Upper lobe of left lung (tissue), 6 donors: ENCODE measurements at regions not wholly inside any gene's neighbourhood (a gene's known extent, or its start where the extent isn't known, plus 50 kb on each side); places are given as distances from the start of the nearest gene placed in this dataset.
"Not testable (repeated sequence)": the region's sequence is repeated elsewhere in the genome, so short reads cannot be mapped to it uniquely, and the experiment has no call there.

Source experiments
- ATAC-seq, 2 donors: fragments of 200-7000 bp; cut with Tn5 transposase; one replicate each; pipeline ENCODE4 v1.9.1; 2022; ENCODE audit warnings: mild to moderate bottlenecking in 2 of 2, moderate library complexity in 2 of 2; ENCODE audit not compliant: low FRiP score in 2 of 2
- DNase-seq, 2 donors: peaks; one replicate each; pipeline ENCODE4 v3.0.0-alpha.2; 2019 to 2020
- H3K27ac ChIP-seq, 4 donors: fragments of 200-600 bp; sonication (generic); one replicate each; pipeline ENCODE4 v1.5.1; 2016 to 2019
- H3K27me3 ChIP-seq, 4 donors: fragments of 200-600 bp; sonication (generic); one replicate each; pipeline ENCODE4 v1.5.1; 2017 to 2019
- H3K36me3 ChIP-seq, 4 donors: fragments of 200-600 bp; sonication (generic); one replicate each; pipeline ENCODE4 v1.5.1; 2016 to 2019
- H3K4me1 ChIP-seq, 4 donors: fragments of 200-600 bp; sonication (generic); one replicate each; pipeline ENCODE4 v1.5.1; 2018 to 2019
- H3K4me3 ChIP-seq, 4 donors: fragments of 200-600 bp; sonication (generic); one replicate each; pipeline ENCODE4 v1.5.1; 2017 to 2019; ENCODE audit warnings: mild to moderate bottlenecking in 2 of 4, moderate library complexity in 1 of 4
- H3K9me3 ChIP-seq, 4 donors: fragments of 200-600 bp; sonication (generic); one replicate each; pipeline ENCODE4 v1.5.1; 2018 to 2019
- CTCF ChIP-seq, 6 experiments: fragments of 450-650 bp in 4 of 6; fragments of 200-600 bp in 2 of 6; sonication (generic) in 2 of 6; IDR thresholded peaks; one replicate each; pipeline ENCODE4 v1.5.1; 2016 to 2019; ENCODE audit warnings: antibody characterized with exemption in 6 of 6
- EP300 ChIP-seq, 4 donors: sonication (generic); formaldehyde crosslinking; IDR thresholded peaks; one replicate each; pipeline ENCODE4 v1.5.1; 2017; ENCODE audit warnings: antibody characterized with exemption in 4 of 4, control low read depth in 2 of 4
- POLR2A ChIP-seq, 4 donors: fragments of 450-650 bp; IDR thresholded peaks; one replicate each; pipeline ENCODE4 v1.5.1; 2016 to 2017; ENCODE audit warnings: antibody characterized with exemption in 4 of 4, mild to moderate bottlenecking in 2 of 4
- POLR2AphosphoS5 ChIP-seq, 2 donors: sonication (generic); formaldehyde crosslinking; IDR thresholded peaks; one replicate each; pipeline ENCODE4 v1.5.1; 2017; ENCODE audit warnings: antibody characterized with exemption in 2 of 2
- WGBS, 2 donors: methylation state at CpG; one replicate each; pipeline ENCODE4 v1.1.5; 2017 to 2018; 5-methylcytosine and 5-hydroxymethylcytosine counted together
- donor health status: DM: no; HTN: no; CAD: no; lungs with moderate emphysema.
- donor health status: DM: no; HTN: yes; CAD: no; lungs with severe emphysema.

GRCh38 chr5:159581502-159582249 is 251.4 kb upstream of the IL12B start:
- DNase-seq (no peak), ATAC-seq (peak; percentile 18 to 48)
- no peaks in the 10 kb centered on the region for H3K36me3 ChIP-seq
- no peak overlapping the region for H3K4me3 ChIP-seq
- no peak overlapping the region for H3K27ac ChIP-seq
- H3K9me3 ChIP-seq: no peaks in the 10 kb centered on the region
- WGBS, 2 donors: 54 to 69% methylated on average over 7 of the region's 7 CpGs
- no peaks in the 10 kb centered on the region for H3K4me1 ChIP-seq
- no peak for TF ChIP-seq CTCF (IDR thresholded peaks at IDR 0.05)
- no peak for TF ChIP-seq EP300 (IDR thresholded peaks at IDR 0.05)
- TF ChIP-seq POLR2AphosphoS5 (IDR thresholded peaks at IDR 0.05): peak in 1 of 2 donors; percentile 30
- TF ChIP-seq POLR2A (IDR thresholded peaks at IDR 0.05): no peak
- no peaks in the 10 kb centered on the region for H3K27me3 ChIP-seq

DNA sequence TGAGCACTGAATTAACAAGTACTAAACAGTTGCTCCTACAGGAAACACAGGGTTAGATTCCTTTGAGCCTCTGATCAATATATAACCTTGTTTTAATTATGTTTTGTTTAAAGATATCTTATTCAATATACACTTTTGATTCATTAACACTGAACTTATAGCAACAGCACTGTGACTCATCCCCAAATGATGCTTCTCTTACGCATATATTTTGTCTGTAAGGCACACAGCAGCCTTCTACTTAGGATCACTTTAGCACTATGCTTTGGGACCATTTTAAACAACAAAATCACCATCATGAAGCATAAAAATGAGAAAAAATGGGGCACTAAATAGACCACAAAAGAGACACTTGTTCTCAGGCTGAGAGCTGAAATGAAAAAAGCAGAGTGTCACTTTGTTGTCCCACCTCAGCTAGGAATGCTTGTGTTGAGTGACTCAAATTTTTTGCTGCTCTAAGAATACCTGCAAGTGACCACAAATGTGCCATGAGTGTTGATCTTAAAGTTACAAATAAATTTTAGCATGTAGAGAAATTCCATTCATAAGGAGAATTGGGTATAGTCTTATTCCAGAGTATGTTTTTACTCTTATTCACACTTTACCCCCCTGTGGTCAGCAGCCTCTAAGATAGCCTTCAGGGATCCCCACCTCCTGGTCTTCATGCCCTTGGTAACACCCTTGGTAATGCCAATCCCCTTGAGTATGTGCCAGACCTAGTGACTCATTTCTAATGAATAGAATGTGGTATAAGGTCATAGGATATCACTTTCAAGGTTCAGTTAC is 252.7 kb upstream of the IL12B start:
- WGBS, 2 donors: 85 to 94% methylated on average over 1 of the region's 1 CpG
- no peaks in the 10 kb centered on the region for H3K27me3 ChIP-seq
- TF ChIP-seq CTCF (IDR thresholded peaks at IDR 0.05) (no peak), POLR2A (IDR thresholded peaks at IDR 0.05) (no peak), POLR2AphosphoS5 (IDR thresholded peaks at IDR 0.05) (no peak), EP300 (IDR thresholded peaks at IDR 0.05) (no peak)
- no peak overlapping the region for H3K4me3 ChIP-seq
- DNase-seq (no peak), ATAC-seq (peak in 1 of 2 donors; percentile 66)
- H3K4me1 ChIP-seq: no peaks in the 10 kb centered on the region
- peak overlapping the region in 1 of 4 donors; percentile 25 for H3K27ac ChIP-seq
- no peaks in the 10 kb centered on the region for H3K36me3 ChIP-seq
- no peaks in the 10 kb centered on the region for H3K9me3 ChIP-seq

GRCh38 chr5:159586921-159587320 is 256.6 kb upstream of the IL12B start:
- DNase-seq (no peak), ATAC-seq (no peak)
- 87 to 93% methylated on average over 5 of the region's 5 CpGs for WGBS, 2 donors
- H3K9me3 ChIP-seq: no peaks in the 10 kb centered on the region
- no peak overlapping the region for H3K4me3 ChIP-seq
- H3K4me1 ChIP-seq: no peaks in the 10 kb centered on the region
- TF ChIP-seq EP300 (IDR thresholded peaks at IDR 0.05): no peak
- TF ChIP-seq POLR2AphosphoS5 (IDR thresholded peaks at IDR 0.05): no peak
- TF ChIP-seq CTCF (IDR thresholded peaks at IDR 0.05): no peak
- no peak for TF ChIP-seq POLR2A (IDR thresholded peaks at IDR 0.05)
- H3K27ac ChIP-seq: no peak overlapping the region
- H3K27me3 ChIP-seq: no peaks in the 10 kb centered on the region
- H3K36me3 ChIP-seq: no peaks in the 10 kb centered on the region

- Histone ChIP-seq H3K36me3 (no peaks in the 10 kb centered on the region), H3K27ac (no peak overlapping the region), H3K4me3 (no peak overlapping the region), H3K27me3 (no peaks in the 10 kb centered on the region), H3K9me3 (no peaks in the 10 kb centered on the region), H3K4me1 (no peaks in the 10 kb centered on the region)
- ATAC-seq (no peak), DNase-seq (no peak)
- WGBS, 2 donors: 83 to 87% methylated on average over 6 of the region's 6 CpGs
- TF ChIP-seq POLR2AphosphoS5 (IDR thresholded peaks at IDR 0.05) (no peak), EP300 (IDR thresholded peaks at IDR 0.05) (no peak), POLR2A (IDR thresholded peaks at IDR 0.05) (no peak)
These were observed 258.7 kb upstream of the IL12B start for GRCh38 chr5:159588941-159589340.

GRCh38 chr5:159593518-159594073 is 263.3 kb upstream of the IL12B start:
- Histone ChIP-seq H3K27ac (no peak overlapping the region), H3K9me3 (no peaks in the 10 kb centered on the region), H3K4me3 (no peak overlapping the region), H3K27me3 (no peaks in the 10 kb centered on the region), H3K36me3 (no peaks in the 10 kb centered on the region), H3K4me1 (no peaks in the 10 kb centered on the region)
- DNase-seq (no peak), ATAC-seq (peak in 1 of 2 donors; percentile 77)
- WGBS, 2 donors: 58 to 95% methylated on average over 1 of the region's 1 CpG
- TF ChIP-seq CTCF (IDR thresholded peaks at IDR 0.05) (no peak), POLR2A (IDR thresholded peaks at IDR 0.05) (no peak)

DNA sequence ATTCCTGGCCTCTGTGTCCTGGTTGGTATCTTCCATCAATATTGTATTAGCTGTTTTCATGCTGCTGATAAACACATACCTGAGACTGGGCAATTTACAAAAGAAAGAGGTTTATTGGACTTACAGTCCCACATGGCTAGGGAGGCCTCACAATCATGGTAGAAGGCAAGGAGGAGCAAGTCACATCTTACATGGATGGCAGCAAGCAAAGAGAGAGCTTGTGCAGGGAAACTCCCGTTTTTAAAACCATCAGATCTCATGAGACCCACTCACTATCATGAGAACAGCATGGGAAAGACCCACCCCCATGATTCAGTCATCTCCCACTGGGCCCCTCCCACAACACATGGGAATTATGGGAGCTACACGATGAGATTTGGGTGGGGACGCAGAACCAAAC is 265.3 kb upstream of the IL12B start:
- not testable (repeated sequence) for ATAC-seq, H3K4me3 ChIP-seq, H3K9me3 ChIP-seq

More for the DNA sequence above, 265.3 kb upstream of the IL12B start:
- 70 to 89% methylated on average over 3 of the region's 3 CpGs for WGBS, 2 donors
- not testable (repeated sequence) for DNase-seq, H3K27me3 ChIP-seq, H3K4me1 ChIP-seq, H3K36me3 ChIP-seq, H3K27ac ChIP-seq
